ENCODE measurements at regions not wholly inside any gene's neighbourhood (a gene's known extent, or its start where the extent isn't known, plus 50 kb on each side); places are given as distances from the start of the nearest gene placed in this dataset.
"Not testable (repeated sequence)": the region's sequence is repeated elsewhere in the genome, so short reads cannot be mapped to it uniquely, and the experiment has no call there.

DNA sequence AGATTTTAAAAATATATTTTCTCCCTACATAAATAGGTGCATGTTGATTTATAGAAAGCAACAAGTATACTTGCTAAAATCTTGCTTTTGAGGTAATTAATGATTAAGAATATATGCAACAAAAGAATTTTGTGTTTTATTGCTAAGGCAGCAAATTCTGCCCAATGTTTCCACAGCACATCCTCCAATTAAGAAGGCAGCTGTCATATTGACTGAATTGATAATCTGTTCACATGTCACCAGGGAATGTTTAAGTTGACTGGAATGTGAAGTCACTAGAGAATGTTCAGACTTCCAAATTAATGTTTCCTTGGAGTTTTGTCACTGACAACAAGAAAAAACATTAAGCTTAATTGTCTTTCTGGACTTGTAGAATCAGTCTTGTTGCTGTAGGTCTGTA lies 1602.7 kb upstream of the SLC39A10 start:
- Histone ChIP-seq H3K9me2 (replicated peaks; ENCODE audit: low read depth, low read length) (no peaks in the 10 kb centered on the region), H4K20me1 (ENCODE audit: insufficient read depth, low read length, poor library complexity, severe bottlenecking) (no peaks in the 10 kb centered on the region), H3K36me3 (ENCODE audit: insufficient read depth, low read length) (no peaks in the 10 kb centered on the region), H3K9me3 (ENCODE audit: insufficient read depth, low read depth, low read length) (peaks cover 4% of the 10 kb centered on the region; the same call in 1 of the 2 replicates), H3K4me3 (ENCODE audit: low read length, poor library complexity, severe bottlenecking) (no peak overlapping the region), H3K27me3 (ENCODE audit: insufficient read depth, low read length, poor library complexity, severe bottlenecking) (no peaks in the 10 kb centered on the region), H3K4me2 (ENCODE audit: low read depth, low read length, poor library complexity, severe bottlenecking) (no peak overlapping the region), H3K4me1 (ENCODE audit: insufficient read depth, low read length, poor library complexity, severe bottlenecking) (no peaks in the 10 kb centered on the region), H2AFZ (ENCODE audit: low read length) (no peak overlapping the region), H3K79me2 (ENCODE audit: insufficient read depth, low read length) (no peaks in the 10 kb centered on the region), H3F3A (ENCODE audit: low read depth) (no peaks in the 10 kb centered on the region), H3K9ac (ENCODE audit: low read depth, low read length, poor library complexity, severe bottlenecking) (no peak overlapping the region)
- TF ChIP-seq CTCF (conservative IDR thresholded peaks at IDR 0.05; ENCODE audit: low read length) (no peak), EZH2phosphoT487 (IDR thresholded peaks at IDR 0.05; ENCODE audit: borderline replicate concordance) (no peak)

- H4K20me1 ChIP-seq (ENCODE audit: insufficient read depth, low read length, poor library complexity, severe bottlenecking) = no peaks in the 10 kb centered on the region
- no peak overlapping the region for H3K4me3 ChIP-seq (ENCODE audit: low read length, poor library complexity, severe bottlenecking)
- H3K9me3 ChIP-seq (ENCODE audit: insufficient read depth, low read depth, low read length) = no peaks in the 10 kb centered on the region
- TF ChIP-seq EZH2phosphoT487 (IDR thresholded peaks at IDR 0.05; ENCODE audit: borderline replicate concordance) = no peak
- no peak for TF ChIP-seq CTCF (conservative IDR thresholded peaks at IDR 0.05; ENCODE audit: low read length)
- H3F3A ChIP-seq (ENCODE audit: low read depth) = no peaks in the 10 kb centered on the region
- no peaks in the 10 kb centered on the region for H3K9me2 ChIP-seq (replicated peaks; ENCODE audit: low read depth, low read length)
- no peaks in the 10 kb centered on the region for H3K36me3 ChIP-seq (ENCODE audit: insufficient read depth, low read length)
- H3K79me2 ChIP-seq (ENCODE audit: insufficient read depth, low read length) = no peaks in the 10 kb centered on the region
- no peak overlapping the region for H2AFZ ChIP-seq (ENCODE audit: low read length)
- no peak overlapping the region for H3K9ac ChIP-seq (ENCODE audit: low read depth, low read length, poor library complexity, severe bottlenecking)
- H3K4me1 ChIP-seq (ENCODE audit: insufficient read depth, low read length, poor library complexity, severe bottlenecking) = no peaks in the 10 kb centered on the region
- H3K4me2 ChIP-seq (ENCODE audit: low read depth, low read length, poor library complexity, severe bottlenecking) = no peak overlapping the region
- H3K27me3 ChIP-seq (ENCODE audit: insufficient read depth, low read length, poor library complexity, severe bottlenecking) = no peaks in the 10 kb centered on the region
Measured at GRCh38 chr2:194044321-194044720, 1612.7 kb upstream of the SLC39A10 start.

GRCh38 chr2:194021130-194021529 lies 1635.9 kb upstream of the SLC39A10 start:
- H3K79me2 ChIP-seq (ENCODE audit: insufficient read depth, low read length); H3K9me2 ChIP-seq (replicated peaks; ENCODE audit: low read depth, low read length); H3K36me3 ChIP-seq (ENCODE audit: insufficient read depth, low read length); H3K4me1 ChIP-seq (ENCODE audit: insufficient read depth, low read length, poor library complexity, severe bottlenecking); H3K4me3 ChIP-seq (ENCODE audit: low read length, poor library complexity, severe bottlenecking); H2AFZ ChIP-seq (ENCODE audit: low read length); H3K9ac ChIP-seq (ENCODE audit: low read depth, low read length, poor library complexity, severe bottlenecking); H3K4me2 ChIP-seq (ENCODE audit: low read depth, low read length, poor library complexity, severe bottlenecking); H3F3A ChIP-seq (ENCODE audit: low read depth); H3K27me3 ChIP-seq (ENCODE audit: insufficient read depth, low read length, poor library complexity, severe bottlenecking); H4K20me1 ChIP-seq (ENCODE audit: insufficient read depth, low read length, poor library complexity, severe bottlenecking); H3K9me3 ChIP-seq (ENCODE audit: insufficient read depth, low read depth, low read length): not testable (repeated sequence)

DNA sequence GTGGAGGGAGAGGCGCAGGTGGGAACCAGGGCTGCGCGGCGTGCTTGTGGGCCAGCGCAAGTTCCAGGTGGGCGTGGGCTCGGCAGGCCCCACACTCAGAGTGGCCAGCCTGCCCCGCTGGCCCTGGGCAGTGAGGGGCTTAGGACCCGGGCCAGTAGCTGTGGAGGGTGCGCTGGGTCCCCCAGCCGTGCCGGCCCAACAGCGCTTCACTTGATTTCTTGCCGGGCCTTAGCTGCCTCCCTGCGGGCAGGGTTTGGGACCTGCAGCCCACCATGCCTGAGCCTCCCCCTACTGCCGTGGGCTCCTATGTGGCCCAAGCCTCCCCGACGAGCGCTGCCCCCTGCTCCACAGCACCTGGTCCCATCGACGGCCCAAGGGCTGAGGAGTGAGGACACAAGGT lies 1636.9 kb upstream of the SLC39A10 start:
- Histone ChIP-seq H3K9me3 (ENCODE audit: insufficient read depth, low read depth, low read length) (no peaks in the 10 kb centered on the region), H3K9me2 (replicated peaks; ENCODE audit: low read depth, low read length) (no peaks in the 10 kb centered on the region), H3F3A (ENCODE audit: low read depth) (no peaks in the 10 kb centered on the region), H3K36me3 (ENCODE audit: insufficient read depth, low read length) (no peaks in the 10 kb centered on the region), H3K9ac (ENCODE audit: low read depth, low read length, poor library complexity, severe bottlenecking) (no peak overlapping the region), H3K79me2 (ENCODE audit: insufficient read depth, low read length) (no peaks in the 10 kb centered on the region), H4K20me1 (ENCODE audit: insufficient read depth, low read length, poor library complexity, severe bottlenecking) (no peaks in the 10 kb centered on the region), H3K4me3 (ENCODE audit: low read length, poor library complexity, severe bottlenecking) (no peak overlapping the region), H3K4me2 (ENCODE audit: low read depth, low read length, poor library complexity, severe bottlenecking) (no peak overlapping the region), H2AFZ (ENCODE audit: low read length) (no peak overlapping the region), H3K4me1 (ENCODE audit: insufficient read depth, low read length, poor library complexity, severe bottlenecking) (no peaks in the 10 kb centered on the region), H3K27me3 (ENCODE audit: insufficient read depth, low read length, poor library complexity, severe bottlenecking) (no peaks in the 10 kb centered on the region)
- TF ChIP-seq EZH2phosphoT487 (IDR thresholded peaks at IDR 0.05; ENCODE audit: borderline replicate concordance) = no peak
- no peak for TF ChIP-seq CTCF (conservative IDR thresholded peaks at IDR 0.05; ENCODE audit: low read length)
